GM12874 (cell line): ENCODE measurements at regions not wholly inside any gene's neighbourhood (a gene's known extent, or its start where the extent isn't known, plus 50 kb on each side); places are given as distances from the start of the nearest gene placed in this dataset.

Experiments used
- TF ChIP-seq, protein P1 (sequence below): IDR thresholded peaks from 2 replicates; pipeline ENCODE4 v1.5.1; 2011; ENCODE audit warnings: low read depth, mild to moderate bottlenecking, control low read depth, low read length, moderate library complexity; ENCODE audit not compliant: insufficient read depth

DNA sequence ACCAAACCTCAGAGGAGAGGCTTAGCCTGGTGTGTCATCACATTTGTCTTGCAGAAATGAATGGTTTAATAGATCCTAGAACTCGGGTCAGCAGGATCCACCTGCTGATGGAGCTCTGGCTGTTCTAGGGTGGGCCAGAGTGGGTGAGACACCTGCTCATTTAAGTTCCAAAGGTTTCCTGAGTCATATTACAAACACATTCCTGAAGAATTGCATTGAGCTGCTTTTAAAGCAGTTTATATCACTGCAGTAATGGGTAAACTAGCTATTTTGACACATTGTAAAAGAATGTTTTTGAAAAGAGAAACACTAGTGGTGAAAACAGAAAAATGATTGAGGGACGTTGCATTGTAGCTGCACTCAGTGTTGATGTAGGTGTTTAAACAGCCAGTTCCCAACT lies 175.3 kb upstream of the TCF4 start:
- TF ChIP-seq, protein P1, sequence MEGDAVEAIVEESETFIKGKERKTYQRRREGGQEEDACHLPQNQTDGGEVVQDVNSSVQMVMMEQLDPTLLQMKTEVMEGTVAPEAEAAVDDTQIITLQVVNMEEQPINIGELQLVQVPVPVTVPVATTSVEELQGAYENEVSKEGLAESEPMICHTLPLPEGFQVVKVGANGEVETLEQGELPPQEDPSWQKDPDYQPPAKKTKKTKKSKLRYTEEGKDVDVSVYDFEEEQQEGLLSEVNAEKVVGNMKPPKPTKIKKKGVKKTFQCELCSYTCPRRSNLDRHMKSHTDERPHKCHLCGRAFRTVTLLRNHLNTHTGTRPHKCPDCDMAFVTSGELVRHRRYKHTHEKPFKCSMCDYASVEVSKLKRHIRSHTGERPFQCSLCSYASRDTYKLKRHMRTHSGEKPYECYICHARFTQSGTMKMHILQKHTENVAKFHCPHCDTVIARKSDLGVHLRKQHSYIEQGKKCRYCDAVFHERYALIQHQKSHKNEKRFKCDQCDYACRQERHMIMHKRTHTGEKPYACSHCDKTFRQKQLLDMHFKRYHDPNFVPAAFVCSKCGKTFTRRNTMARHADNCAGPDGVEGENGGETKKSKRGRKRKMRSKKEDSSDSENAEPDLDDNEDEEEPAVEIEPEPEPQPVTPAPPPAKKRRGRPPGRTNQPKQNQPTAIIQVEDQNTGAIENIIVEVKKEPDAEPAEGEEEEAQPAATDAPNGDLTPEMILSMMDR: no peak

DNA sequence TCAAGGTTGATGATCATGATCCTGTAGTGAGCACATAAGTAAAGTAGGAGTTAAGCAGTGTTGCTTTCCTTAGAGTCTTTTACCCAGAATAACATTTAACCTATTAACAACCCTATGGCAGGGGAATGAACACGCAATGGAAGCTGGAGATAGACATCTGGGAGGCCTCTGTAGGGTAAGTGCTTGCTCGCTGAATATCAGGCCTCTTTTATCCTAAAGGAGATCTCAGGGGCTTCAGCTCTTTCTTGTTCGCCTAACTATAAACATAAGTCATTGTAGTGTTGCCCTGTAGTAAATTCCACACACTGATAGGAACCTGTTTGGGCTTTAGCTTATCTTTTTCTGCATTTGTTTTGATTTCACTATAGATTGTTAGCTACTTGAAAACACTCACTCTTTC lies 174.4 kb upstream of the TCF4 start:
- TF ChIP-seq, protein P1: no peak

DNA sequence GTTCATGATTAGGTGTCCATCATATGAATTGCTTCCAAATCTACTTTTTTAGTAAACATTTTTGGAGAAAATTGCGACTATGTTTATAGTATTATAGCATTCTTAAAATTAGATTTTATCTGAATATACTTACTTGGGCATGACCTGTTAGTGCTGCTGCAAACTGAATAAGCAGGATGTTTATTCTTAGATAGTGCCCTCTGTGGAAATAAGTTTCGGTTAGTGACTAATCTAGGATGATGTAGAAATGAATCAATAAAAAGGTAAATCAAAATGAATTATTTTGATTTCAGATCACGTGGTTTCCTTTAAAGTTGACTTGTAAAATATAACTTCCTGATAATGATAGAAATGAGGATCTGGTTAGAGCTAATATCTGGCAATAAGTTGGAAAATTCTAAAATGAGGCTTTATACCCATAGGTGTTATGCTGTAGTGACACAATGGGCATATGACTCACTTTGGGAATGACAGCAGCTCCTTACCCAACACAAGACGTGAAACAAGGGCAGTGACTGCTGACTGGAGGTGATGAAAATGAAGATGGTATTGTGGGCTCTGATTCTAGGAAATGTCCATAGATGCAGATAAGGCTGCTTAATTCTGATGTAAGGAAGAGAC lies 165.8 kb upstream of the TCF4 start:
- TF ChIP-seq, protein P1: no peak

DNA sequence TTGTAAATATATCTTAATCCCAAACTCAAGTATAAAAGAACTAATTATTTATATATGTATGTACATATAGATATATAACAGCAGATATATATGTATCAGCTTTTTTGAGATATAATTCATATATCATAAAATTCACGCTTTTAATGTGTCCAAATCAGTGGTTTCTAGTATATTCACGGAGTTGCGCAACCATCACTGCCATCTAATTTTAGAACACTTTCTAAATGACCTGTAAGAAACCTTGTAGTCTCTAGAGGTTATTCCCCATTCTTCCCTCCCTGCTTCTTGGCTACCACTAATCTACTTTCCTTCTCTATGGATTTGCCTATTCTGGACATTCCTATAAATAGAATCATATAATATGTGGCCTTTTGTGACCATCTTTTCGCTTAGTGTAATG lies 163.5 kb upstream of the TCF4 start:
- TF ChIP-seq, protein P1: no peak

DNA sequence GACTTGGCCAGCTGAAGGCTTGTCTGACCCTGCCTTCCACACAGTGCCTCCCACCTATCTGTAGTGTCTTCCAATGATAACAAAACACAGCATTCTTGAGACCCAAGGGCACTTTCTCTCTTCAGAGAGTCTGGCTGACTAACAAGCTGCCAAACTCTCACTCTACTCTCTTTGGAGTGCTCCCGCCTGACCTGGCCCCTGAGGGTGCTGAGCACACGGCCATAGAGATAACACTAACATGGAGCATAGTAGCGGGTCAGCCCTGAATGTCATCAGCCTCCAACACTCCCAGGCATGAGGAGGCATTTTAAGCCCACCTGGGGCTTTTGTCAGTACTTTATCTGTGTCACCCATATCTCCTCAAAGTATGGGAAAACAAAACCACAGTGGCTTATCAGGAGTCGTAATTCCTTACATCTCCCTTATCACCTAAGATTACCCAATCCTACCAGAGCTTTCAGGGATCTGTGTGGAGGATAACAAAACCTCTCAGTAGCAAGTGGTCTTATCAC lies 160.3 kb upstream of the TCF4 start:
- TF ChIP-seq, protein P1: no peak

DNA sequence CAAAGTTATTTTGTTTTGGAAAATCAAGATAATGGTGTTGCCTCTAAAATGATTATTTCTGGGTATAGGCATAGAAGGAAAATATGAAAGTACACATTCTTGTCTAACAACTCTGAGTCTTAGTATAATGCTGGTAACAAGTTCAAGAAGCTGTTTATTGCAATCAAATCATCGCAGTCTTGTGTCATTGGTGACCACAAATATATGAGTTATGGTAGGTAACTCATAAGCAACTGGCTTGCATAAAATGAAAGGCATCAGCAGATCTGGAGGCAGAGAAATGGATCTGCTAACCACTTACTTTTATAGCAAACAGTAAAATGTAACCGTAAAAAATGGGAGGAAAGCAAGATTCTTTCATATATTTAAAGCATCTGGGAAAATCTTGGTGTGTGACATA lies 156.2 kb upstream of the TCF4 start:
- TF ChIP-seq, protein P1: no peak

DNA sequence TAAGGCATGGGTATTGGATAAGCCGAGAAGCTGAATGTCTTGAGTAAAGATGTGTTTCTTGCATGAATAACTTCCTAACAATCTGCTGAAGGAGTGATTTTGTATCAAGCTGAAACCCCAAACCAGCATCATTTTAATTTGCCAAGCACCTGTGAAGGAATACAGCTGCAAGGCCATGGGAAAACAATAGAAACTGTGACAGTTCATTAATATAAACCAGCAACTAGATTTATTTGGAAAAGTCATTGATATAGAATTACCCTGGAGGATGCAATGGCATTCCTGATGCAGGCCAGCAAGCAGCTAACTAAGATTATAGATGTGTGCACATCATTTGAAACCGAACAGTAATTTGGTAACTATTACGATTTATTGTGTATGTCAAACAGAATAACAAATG lies 155.7 kb upstream of the TCF4 start:
- TF ChIP-seq, protein P1: no peak

DNA sequence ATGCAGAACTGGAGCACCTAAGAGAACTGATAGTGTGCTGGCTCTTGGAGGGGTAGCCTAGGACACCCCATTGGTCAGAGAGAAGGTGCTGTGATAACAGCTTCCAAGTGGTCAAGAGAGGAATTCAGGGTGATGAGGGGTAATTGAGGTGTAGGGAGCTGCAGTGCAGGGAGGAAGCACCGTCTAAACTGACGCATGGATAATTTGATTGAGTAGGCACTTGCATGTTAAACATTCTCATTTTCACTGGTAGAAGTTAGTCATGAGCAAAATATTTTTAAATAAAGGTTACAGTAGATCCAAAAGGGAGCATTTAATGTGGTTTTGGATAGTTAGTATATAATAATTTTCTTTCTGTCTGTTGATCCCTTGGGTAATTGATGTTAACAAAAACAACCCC lies 155.1 kb upstream of the TCF4 start:
- TF ChIP-seq, protein P1: no peak
